ENCODE measurements at regions not wholly inside any gene's neighbourhood (a gene's known extent, or its start where the extent isn't known, plus 50 kb on each side); places are given as distances from the start of the nearest gene placed in this dataset.
A peak's percentile ranks its signal among the peaks of the same experiment; 100 is the strongest.

- Histone ChIP-seq H3K36me3 (ENCODE audit: control insufficient read depth, insufficient read depth, low read length) (no peaks in the 10 kb centered on the region), H3K4me3 (replicated peaks; ENCODE audit: low read depth, low read length) (no peak overlapping the region), H3K27me3 (replicated peaks; ENCODE audit: control insufficient read depth, insufficient read depth, low read length) (no peaks in the 10 kb centered on the region)
- TF ChIP-seq CTCF (IDR thresholded peaks at IDR 0.05; ENCODE audit: insufficient read depth, low read length, poor library complexity, severe bottlenecking) = no peak
- DNase-seq (ENCODE audit: extremely low read depth, insufficient read length) = no peak
Measured at GRCh38 chr10:62587011-62587410, 212.8 kb downstream of the ZNF365 start.

DNA sequence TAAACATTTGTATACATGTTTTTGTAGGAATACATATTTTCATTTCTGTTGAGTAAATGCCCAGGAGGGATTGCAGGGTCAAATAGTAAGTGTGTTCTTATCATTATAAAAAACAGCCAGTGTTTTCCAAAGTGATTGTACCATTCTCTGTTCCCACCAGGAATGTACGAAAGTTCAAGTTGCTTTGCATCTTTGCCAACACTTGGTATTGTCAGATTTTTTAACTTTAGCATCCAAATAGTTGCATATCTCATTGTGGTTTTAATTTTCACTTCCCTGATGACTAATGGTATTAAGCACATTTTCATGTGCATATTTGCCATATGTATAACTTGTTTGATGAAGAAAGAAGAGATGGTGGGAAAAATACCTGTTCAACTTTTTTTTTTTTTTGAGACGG, 213.9 kb downstream of the ZNF365 start:
- no peak for TF ChIP-seq CTCF (IDR thresholded peaks at IDR 0.05; ENCODE audit: insufficient read depth, low read length, poor library complexity, severe bottlenecking)
- Histone ChIP-seq H3K4me3 (replicated peaks; ENCODE audit: low read depth, low read length) (no peak overlapping the region), H3K36me3 (ENCODE audit: control insufficient read depth, insufficient read depth, low read length) (no peaks in the 10 kb centered on the region), H3K27me3 (replicated peaks; ENCODE audit: control insufficient read depth, insufficient read depth, low read length) (no peaks in the 10 kb centered on the region)
- DNase-seq (ENCODE audit: extremely low read depth, insufficient read length) = no peak

- no peak overlapping the region for H3K4me3 ChIP-seq (replicated peaks; ENCODE audit: low read depth, low read length)
- no peak for TF ChIP-seq CTCF (IDR thresholded peaks at IDR 0.05; ENCODE audit: insufficient read depth, low read length, poor library complexity, severe bottlenecking)
- no peaks in the 10 kb centered on the region for H3K36me3 ChIP-seq (ENCODE audit: control insufficient read depth, insufficient read depth, low read length)
- H3K27me3 ChIP-seq (replicated peaks; ENCODE audit: control insufficient read depth, insufficient read depth, low read length) = no peaks in the 10 kb centered on the region
- no peak for DNase-seq (ENCODE audit: extremely low read depth, insufficient read length)
Measured at GRCh38 chr10:62589689-62590088, 214.8 kb upstream of the ADO start.

GRCh38 chr10:62590306-62590705, 214.2 kb upstream of the ADO start:
- TF ChIP-seq CTCF (IDR thresholded peaks at IDR 0.05; ENCODE audit: insufficient read depth, low read length, poor library complexity, severe bottlenecking) = no peak
- DNase-seq (ENCODE audit: extremely low read depth, insufficient read length) = no peak
- H3K4me3 ChIP-seq (replicated peaks; ENCODE audit: low read depth, low read length) = no peak overlapping the region
- H3K27me3 ChIP-seq (replicated peaks; ENCODE audit: control insufficient read depth, insufficient read depth, low read length) = no peaks in the 10 kb centered on the region
- no peaks in the 10 kb centered on the region for H3K36me3 ChIP-seq (ENCODE audit: control insufficient read depth, insufficient read depth, low read length)

DNA sequence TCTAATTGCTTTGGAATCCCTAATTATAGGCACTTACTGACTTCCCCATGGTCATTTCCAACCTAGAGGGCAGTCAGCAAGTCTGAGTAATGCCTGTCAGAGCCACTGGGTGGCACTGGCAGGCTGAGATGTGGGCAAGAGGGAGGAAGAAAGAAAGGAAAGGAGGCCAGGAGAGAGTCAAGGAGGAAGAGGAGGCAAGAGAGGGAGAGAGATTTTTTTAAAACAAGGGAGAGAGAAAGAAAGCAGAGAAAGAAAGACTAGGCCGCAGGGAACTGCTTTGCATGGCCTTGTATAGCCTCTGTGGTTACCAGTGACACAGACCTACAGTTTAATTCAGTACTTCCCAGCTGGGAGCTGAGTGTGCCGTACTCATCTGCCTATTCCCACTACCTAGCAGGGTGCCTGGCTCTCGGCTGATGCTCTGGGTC, 210.4 kb upstream of the ADO start:
- DNase-seq (ENCODE audit: extremely low read depth, insufficient read length) = no peak
- Histone ChIP-seq H3K4me3 (replicated peaks; ENCODE audit: low read depth, low read length) (no peak overlapping the region), H3K36me3 (ENCODE audit: control insufficient read depth, insufficient read depth, low read length) (no peaks in the 10 kb centered on the region), H3K27me3 (replicated peaks; ENCODE audit: control insufficient read depth, insufficient read depth, low read length) (no peaks in the 10 kb centered on the region)
- peak; percentile 93 for TF ChIP-seq CTCF (IDR thresholded peaks at IDR 0.05; ENCODE audit: insufficient read depth, low read length, poor library complexity, severe bottlenecking)

DNA sequence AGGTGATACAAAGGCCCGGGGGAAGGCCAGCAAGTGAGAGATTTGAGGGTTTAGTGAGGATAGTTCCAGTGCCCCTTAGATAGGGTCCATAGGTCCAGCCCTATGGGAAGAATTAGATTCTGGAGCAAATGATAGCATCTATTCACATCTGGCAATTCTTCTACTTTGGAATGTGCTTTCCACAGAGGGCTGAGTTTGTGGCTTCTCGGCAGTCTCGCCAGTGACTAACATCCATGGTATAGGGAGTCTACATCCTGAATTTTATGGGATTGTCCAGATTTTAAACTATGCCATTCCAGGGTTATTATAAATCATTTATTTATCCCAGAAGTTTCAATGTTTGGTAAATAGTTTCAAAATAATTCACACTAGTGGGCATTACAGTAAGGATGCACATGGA, 207.3 kb upstream of the ADO start:
- DNase-seq (ENCODE audit: extremely low read depth, insufficient read length) = no peak
- TF ChIP-seq CTCF (IDR thresholded peaks at IDR 0.05; ENCODE audit: insufficient read depth, low read length, poor library complexity, severe bottlenecking) = no peak

More for the DNA sequence above, 207.3 kb upstream of the ADO start:
- H3K36me3 ChIP-seq (ENCODE audit: control insufficient read depth, insufficient read depth, low read length) = no peaks in the 10 kb centered on the region
- H3K4me3 ChIP-seq (replicated peaks; ENCODE audit: low read depth, low read length) = no peak overlapping the region
- H3K27me3 ChIP-seq (replicated peaks; ENCODE audit: control insufficient read depth, insufficient read depth, low read length) = no peaks in the 10 kb centered on the region

All from GM06990 (cell line).